H54 (cell line): ENCODE measurements at regions not wholly inside any gene's neighbourhood (a gene's known extent, or its start where the extent isn't known, plus 50 kb on each side); places are given as distances from the start of the nearest gene placed in this dataset.

Experiments used
- DNase-seq: peaks from one replicate; pipeline ENCODE4 v3.0.0; 2011; ENCODE audit warnings: low spot score, mixed read lengths; ENCODE audit not compliant: insufficient read length
- FAIRE-seq: peaks from 3 replicates; lab custom pipeline; 2011; peaks lifted over from hg19 to GRCh38; lab: Jason Lieb, UNC
- POLR2A ChIP-seq: IDR thresholded peaks from 2 replicates; pipeline ENCODE4 v1.6.1; 2011; ENCODE audit warnings: low read depth, mild to moderate bottlenecking, low read length

DNA sequence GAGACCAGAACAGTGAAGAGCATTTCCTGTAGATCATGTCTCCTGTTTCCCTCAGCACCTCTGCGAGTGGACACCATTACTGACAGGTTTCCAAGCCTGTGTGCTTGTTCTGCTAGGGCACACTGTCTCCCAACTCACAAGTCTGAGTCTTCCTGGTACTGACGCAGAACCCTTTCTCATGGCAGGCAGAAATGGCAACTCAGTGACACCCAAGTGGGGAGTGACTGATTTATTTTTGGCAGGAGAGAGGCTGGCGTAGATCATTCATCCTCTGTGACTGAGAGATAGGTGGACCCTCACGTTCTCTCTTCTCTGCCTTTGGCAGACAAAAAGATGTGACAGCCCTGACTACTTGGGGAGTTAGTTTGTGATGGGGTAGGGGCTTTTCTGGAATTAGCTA is 183.4 kb downstream of the RFC3 start:
- no peak for TF ChIP-seq POLR2A
- FAIRE-seq (no peak), DNase-seq (no peak)

DNA sequence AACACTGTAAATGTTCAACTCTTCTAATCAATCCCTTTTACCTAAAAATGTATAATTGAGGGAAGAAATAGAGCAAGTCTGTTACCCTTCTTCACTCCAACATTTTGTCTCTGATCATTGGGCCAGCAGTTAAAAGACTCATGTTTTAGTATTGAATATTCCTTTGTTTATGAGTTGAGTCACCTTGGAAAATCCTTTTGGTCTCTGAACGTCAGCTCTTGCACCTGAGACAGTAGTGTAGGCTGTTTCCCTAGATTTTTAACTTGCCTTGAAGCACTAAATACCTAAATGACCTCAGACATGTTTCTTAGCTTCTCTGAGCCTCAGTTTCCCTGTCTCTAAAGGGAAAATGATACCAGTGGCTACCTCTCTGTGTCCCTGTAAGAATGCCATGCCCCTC is 184.2 kb downstream of the RFC3 start:
- TF ChIP-seq POLR2A: no peak
- DNase-seq: no peak
- FAIRE-seq: no peak

DNA sequence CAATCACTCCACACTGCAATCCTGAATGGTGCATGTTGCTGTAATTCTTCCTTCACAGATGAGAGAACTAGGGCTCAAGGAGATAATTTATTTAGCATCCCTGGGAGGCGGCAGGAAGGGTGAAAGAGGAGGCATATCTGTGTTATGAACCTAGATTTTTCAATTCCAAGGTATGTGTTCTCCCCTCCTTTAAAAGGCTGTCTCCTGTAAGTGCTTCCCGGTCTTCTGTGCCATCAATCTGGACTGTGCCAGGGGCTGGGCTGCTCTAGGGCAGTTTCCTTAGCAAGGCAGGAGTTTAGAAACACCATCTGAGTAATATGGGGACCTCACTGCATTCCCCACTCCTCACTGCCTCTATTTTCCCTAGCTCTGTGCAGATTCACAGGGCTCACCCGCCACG is 185.0 kb downstream of the RFC3 start:
- no peak for TF ChIP-seq POLR2A
- FAIRE-seq: no peak
- DNase-seq: no peak

DNA sequence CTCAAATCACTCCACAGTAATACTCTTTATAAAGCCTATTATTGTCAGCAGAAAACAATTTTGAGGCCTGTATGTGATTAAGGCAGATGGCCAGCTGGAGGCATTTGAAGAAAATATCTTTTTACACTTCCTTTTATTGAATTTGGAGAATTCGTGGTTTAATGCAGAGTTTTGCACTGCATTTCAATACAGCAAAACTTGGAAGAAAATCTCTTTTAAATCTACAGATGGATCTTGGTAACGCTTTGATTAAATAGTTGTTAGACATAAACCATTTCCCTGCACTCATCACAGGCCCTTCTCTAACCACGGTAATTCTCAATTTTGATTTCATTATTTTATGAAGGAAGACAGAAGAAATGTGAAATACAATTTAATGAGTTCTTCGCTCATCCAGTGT is 185.7 kb downstream of the RFC3 start:
- DNase-seq (no peak), FAIRE-seq (no peak)
- TF ChIP-seq POLR2A: no peak

DNA sequence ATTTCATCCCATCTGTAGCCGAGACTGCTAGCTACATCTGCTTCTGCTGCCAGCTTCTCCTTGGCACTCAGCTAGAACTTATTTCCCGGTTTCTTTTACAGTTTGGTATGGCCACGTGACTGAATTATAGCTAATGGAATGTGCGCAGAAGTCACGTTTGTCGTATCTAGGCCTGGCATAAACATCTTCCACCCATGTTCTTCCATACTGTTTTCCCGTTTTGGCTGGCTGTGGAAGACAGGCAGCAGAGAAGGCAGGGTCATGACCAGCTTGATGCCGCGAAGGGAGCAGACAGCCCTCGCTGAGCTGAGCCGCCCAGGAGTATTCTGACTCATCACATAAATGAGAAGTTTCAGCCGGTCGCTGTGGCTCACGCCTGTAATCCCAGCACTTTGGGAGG is 186.7 kb downstream of the RFC3 start:
- no peak for DNase-seq
- TF ChIP-seq POLR2A: no peak
- no peak for FAIRE-seq

DNA sequence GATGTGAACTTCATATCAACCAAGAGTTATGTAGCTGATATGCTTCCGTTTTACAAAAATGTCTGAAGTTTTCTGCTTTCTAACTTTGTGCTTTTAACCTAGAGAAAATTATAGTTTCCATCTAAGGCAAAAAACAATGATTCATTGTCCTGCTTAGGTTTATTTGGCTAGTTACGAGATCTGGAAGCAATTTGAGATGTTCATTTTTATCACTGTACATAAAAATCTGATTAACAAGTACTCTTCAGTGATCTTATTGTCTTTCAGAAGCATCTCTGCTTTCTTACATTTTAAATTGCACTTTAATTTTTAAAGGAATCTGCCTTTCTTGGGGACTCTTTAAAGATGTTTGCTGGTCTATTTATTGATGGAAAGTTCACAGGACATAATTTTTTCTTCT is 188.1 kb downstream of the RFC3 start:
- DNase-seq (no peak), FAIRE-seq (no peak)
- no peak for TF ChIP-seq POLR2A

DNA sequence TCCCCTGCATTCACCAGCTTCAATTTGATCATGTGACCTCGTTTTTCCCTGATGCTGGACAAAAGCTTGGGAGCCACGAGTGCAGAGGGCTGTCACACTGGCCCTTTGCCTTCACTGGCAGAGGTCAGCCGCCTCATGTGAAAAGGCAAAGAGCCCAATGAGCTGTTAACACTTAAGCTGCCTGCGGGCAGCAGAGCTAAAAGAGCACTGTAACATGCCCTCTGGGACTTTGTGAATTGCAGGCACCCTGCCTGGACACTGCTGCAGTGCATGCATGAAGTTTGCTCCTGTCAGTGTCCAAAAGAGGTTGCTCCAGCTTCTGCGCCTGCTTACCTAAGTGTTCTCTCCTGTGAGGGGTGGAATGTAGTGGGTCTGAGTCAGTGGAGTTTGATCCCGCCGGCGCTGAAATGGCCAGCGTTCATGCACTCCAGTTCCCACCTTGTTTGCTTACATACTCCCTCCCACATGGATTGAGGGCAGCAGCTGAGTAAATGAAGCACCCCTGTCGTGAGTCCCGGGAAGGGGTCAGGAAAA is 193.7 kb downstream of the RFC3 start:
- TF ChIP-seq POLR2A: no peak
- no peak for DNase-seq
- FAIRE-seq: no peak

DNA sequence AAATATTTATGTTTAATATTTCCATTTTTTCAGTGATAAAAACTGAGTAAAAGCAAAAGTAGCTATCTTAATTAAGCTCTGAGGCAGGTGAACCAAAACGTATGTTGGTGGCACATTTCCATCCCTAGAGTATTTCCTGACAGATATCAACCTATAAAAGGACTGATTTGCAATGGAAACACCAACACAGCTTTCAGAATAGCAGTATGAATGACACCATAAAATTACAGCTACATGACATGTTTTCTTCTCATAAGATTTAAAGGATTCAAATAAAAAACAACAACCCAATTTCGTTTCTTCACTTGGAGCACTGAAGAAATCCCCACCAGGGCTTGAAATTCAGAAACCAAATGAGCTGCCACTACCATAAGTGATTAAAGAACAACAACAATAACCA is 194.4 kb downstream of the RFC3 start:
- TF ChIP-seq POLR2A: no peak

DNA sequence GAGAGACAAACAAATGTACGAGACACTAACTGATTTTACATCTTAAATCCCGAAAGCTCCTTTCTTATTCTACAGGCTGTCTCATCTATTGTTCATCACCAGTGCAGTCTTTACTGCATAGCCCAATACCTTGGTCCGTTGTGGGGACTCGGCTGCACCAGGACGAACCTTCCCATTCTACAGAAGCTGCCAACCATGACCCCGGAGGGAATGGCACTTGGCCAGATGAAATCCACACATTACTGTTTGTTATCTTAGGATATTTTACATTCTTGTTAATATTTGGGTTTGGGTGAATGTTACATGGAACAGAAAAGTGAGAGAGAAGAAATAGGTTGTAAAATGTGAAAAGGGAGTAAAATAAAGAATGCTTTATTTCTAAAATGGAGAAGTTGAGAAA is 195.1 kb downstream of the RFC3 start:
- FAIRE-seq (no peak), DNase-seq (no peak)
- TF ChIP-seq POLR2A: no peak

More for the DNA sequence above, 194.4 kb downstream of the RFC3 start:
- no peak for FAIRE-seq
- no peak for DNase-seq

DNA sequence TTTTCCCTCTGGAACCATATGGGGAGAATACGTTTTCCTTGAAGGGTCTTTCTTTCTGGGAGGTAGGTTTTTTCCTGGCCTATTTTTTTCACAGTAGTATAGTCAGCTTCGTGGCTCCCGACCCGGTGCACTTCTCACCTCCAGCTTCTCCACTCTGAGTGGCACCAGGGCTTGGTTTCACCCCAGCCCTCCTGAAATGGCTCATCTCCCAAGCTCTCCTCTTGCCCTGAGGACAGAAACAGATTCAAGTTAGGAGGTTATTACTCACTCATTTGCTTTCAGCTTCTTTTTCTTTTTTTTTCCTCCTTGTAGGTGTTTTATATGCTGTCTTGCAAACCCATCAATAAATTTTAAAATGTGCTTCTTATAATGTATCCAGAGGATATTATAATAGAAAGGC is 199.3 kb downstream of the RFC3 start:
- no peak for FAIRE-seq
- DNase-seq: no peak
- no peak for TF ChIP-seq POLR2A

DNA sequence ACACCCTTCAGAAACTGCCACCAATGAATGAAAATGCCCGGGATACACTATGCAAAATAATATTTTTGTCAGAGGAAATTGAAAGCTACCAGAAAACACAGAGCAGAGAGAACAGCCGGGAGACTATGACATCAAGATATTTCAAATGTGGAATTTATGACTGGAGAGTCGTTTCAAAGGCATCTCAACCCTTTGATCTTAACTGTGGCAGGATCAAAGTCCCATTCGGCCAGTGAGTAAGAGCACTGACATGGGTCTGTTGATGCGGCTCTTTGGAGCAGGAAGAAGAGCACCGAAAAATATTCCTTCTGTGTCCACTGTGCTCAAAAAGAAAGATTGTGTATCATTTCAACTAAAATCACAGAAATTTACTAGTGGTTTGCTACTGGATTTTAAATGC is 201.9 kb downstream of the RFC3 start:
- FAIRE-seq (no peak), DNase-seq (no peak)
- TF ChIP-seq POLR2A: no peak

DNA sequence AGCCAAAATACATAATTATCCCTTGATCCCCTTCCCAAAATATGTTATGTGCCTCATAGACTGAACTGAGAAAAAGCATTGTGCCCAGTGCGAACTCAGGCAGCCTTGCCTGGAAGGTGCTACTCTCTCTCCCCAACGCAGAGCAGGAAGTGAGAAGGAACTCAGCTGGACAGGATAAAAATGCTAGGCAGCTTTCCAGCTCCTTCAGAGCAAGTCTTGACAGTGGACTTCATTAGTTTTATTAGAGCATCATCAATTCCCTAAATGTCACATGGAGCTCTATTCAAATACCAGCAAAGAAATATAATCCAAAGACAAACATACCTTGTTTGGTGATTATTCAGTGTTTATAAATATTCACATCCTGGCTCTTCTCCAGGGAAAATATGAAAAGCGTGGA is 202.4 kb downstream of the RFC3 start:
- DNase-seq: no peak
- no peak for FAIRE-seq
- TF ChIP-seq POLR2A: no peak

DNA sequence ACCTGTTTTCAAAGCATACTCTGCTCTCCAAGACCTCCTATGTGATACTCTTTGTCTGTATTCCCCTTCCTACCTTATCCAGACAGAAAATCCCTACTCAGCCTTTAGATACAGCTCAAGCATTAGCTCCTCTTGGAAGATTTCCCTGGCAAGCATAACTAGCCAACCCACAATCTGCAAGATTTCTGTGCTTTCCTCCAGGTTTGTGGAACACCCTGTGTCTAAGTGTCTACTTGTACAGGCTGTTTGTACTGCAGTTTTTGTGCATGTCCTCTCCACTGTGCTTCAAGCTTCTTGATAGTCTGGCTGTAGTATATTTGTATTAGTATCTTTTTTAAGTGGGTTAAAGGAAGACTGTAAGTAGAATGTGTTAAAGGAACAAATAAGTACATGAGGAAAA is 203.7 kb downstream of the RFC3 start:
- FAIRE-seq (no peak), DNase-seq (no peak)
- no peak for TF ChIP-seq POLR2A

DNA sequence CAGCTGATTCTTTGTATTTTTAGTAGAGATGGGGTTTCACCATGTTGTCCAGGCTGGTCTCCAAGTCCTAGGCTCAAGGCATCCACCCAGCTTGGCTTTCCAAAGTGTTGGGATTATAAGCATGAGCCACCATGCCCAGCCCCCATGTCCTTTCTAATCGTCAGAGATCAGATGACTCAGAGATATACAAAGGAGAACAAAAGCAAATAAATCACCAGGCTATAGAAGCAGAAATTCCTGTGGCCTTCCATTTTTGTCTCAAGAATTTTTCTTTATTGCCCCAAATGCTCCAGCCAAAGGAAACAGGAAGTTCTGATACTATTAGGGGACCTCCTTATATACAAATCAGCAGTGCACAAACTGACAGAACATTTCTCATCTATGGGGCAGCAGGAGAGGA is 207.8 kb downstream of the RFC3 start:
- DNase-seq: no peak
- no peak for TF ChIP-seq POLR2A
- no peak for FAIRE-seq

DNA sequence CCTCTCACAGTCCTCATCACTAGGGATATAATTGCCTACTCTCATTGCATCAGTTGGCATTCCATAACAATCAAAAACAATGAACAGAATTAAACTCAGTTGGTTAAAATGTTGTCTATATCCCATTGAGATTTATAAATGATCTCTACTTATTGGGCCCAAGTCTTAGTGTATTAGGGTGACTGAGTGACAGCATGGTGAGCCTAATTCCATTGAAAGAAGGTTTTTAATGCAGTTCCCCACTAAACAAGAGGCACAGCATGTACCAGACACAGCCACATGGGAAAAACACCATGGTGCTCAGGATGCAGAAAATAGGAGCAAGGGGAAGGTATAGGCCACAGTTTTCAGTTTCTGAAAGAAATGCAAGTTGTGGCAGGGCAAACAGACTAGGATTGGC is 208.4 kb downstream of the RFC3 start:
- no peak for TF ChIP-seq POLR2A
- no peak for FAIRE-seq

More for the DNA sequence above, 208.4 kb downstream of the RFC3 start:
- DNase-seq: no peak
